Gastroesophageal sphincter (tissue), 4 donors: ENCODE measurements at regions not wholly inside any gene's neighbourhood (a gene's known extent, or its start where the extent isn't known, plus 50 kb on each side); places are given as distances from the start of the nearest gene placed in this dataset.

Experiments used
- ATAC-seq: fragments of 150-250 bp; one replicate; pipeline ENCODE4 v1.9.1; 2016; ENCODE audit warnings: mild to moderate bottlenecking, moderate library complexity
- H3K27ac ChIP-seq, 4 donors: fragments of 200-600 bp; sonication (generic) in 3 of 4; 1 replicate in 3 of 4; 2 replicates in 1 of 4; pipeline ENCODE4 v1.5.1; 2016 to 2019
- H3K27me3 ChIP-seq: fragments of 200-600 bp; sonication (generic); one replicate; pipeline ENCODE4 v1.5.1; 2019
- H3K36me3 ChIP-seq, 2 donors: fragments of 200-600 bp; sonication (generic); one replicate each; pipeline ENCODE4 v1.5.1; 2019; ENCODE audit warnings: control low read depth in 1 of 2
- H3K4me1 ChIP-seq, 3 donors: fragments of 200-600 bp; sonication (generic); 1 replicate in 2 of 3; 2 replicates in 1 of 3; pipeline ENCODE4 v1.5.1; 2016 to 2019; ENCODE audit warnings: control low read depth in 2 of 3
- H3K4me3 ChIP-seq, 2 donors: fragments of 200-600 bp; sonication (generic); one replicate each; pipeline ENCODE4 v1.5.1; 2019; ENCODE audit warnings: mild to moderate bottlenecking in 1 of 2, moderate library complexity in 1 of 2
- H3K9me3 ChIP-seq, 3 donors: fragments of 200-600 bp; sonication (generic); one replicate each; pipeline ENCODE4 v1.5.1; 2017 to 2019; ENCODE audit warnings: control low read depth in 2 of 3
- CTCF ChIP-seq, 4 experiments: fragments of 200-600 bp in 2 of 4; fragments of 450-650 bp in 2 of 4; sonication (generic) in 1 of 4; IDR thresholded peaks; one replicate each; pipeline ENCODE4 v1.5.1; 2017 to 2019; ENCODE audit warnings: antibody characterized with exemption in 4 of 4, mild to moderate bottlenecking in 2 of 4, moderate library complexity in 2 of 4
- EP300 ChIP-seq: sonication (generic); formaldehyde crosslinking; IDR thresholded peaks from one replicate; pipeline ENCODE4 v1.6.1; 2017; ENCODE audit warnings: antibody characterized with exemption, mild to moderate bottlenecking
- POLR2A ChIP-seq, 2 donors: fragments of 450-650 bp; IDR thresholded peaks; one replicate each; pipeline ENCODE4 v1.6.1; 2017; ENCODE audit warnings: antibody characterized with exemption in 2 of 2, mild to moderate bottlenecking in 2 of 2, moderate library complexity in 1 of 2
- POLR2AphosphoS5 ChIP-seq: sonication (generic); formaldehyde crosslinking; IDR thresholded peaks from one replicate; pipeline ENCODE4 v1.6.1; 2017; ENCODE audit warnings: antibody characterized with exemption
- WGBS, 2 donors: methylation state at CpG; one replicate each; pipeline ENCODE4 v1.1.5; 2018; ENCODE audit warnings: low coverage in 1 of 2; 5-methylcytosine and 5-hydroxymethylcytosine counted together

- TF ChIP-seq EP300, result no peak
- TF ChIP-seq CTCF (IDR thresholded peaks at IDR 0.05), result no peak
- no peak for TF ChIP-seq POLR2AphosphoS5
- TF ChIP-seq POLR2A (IDR thresholded peaks at IDR 0.05), result no peak
- H3K27me3 ChIP-seq, result no peaks in the 10 kb centered on the region
- H3K9me3 ChIP-seq, result no peaks in the 10 kb centered on the region
- no peak overlapping the region for H3K4me3 ChIP-seq
- no peak overlapping the region for H3K27ac ChIP-seq
- 59% methylated on average over 2 to 3 of the region's 3 CpGs for WGBS, 2 donors
- H3K36me3 ChIP-seq, result no peaks in the 10 kb centered on the region
- H3K4me1 ChIP-seq, result no peaks in the 10 kb centered on the region
- no peak for ATAC-seq
These were observed 450.1 kb downstream of the METTL4 start for GRCh38 chr18:2121224-2121623.

GRCh38 chr18:2123077-2123476 lies 448.2 kb downstream of the METTL4 start:
- no peak for ATAC-seq
- 86 to 90% methylated on average over 2 of the region's 2 CpGs for WGBS, 2 donors

GRCh38 chr18:2134364-2134763 lies 436.9 kb downstream of the METTL4 start:
- ATAC-seq, result no peak
- Histone ChIP-seq H3K27ac (no peak overlapping the region), H3K27me3 (no peaks in the 10 kb centered on the region), H3K4me3 (no peak overlapping the region), H3K4me1 (no peaks in the 10 kb centered on the region), H3K36me3 (no peaks in the 10 kb centered on the region), H3K9me3 (no peaks in the 10 kb centered on the region)
- TF ChIP-seq POLR2A (IDR thresholded peaks at IDR 0.05) (no peak), EP300 (no peak), POLR2AphosphoS5 (no peak)

More at GRCh38 chr18:2123077-2123476, 448.2 kb downstream of the METTL4 start:
- Histone ChIP-seq H3K4me1 (no peaks in the 10 kb centered on the region), H3K9me3 (no peaks in the 10 kb centered on the region), H3K27me3 (no peaks in the 10 kb centered on the region), H3K36me3 (no peaks in the 10 kb centered on the region), H3K4me3 (no peak overlapping the region), H3K27ac (no peak overlapping the region)
- TF ChIP-seq CTCF (IDR thresholded peaks at IDR 0.05) (no peak), EP300 (no peak), POLR2A (IDR thresholded peaks at IDR 0.05) (no peak), POLR2AphosphoS5 (no peak)

- Histone ChIP-seq H3K27me3 (no peaks in the 10 kb centered on the region), H3K9me3 (no peaks in the 10 kb centered on the region), H3K4me1 (no peaks in the 10 kb centered on the region), H3K36me3 (no peaks in the 10 kb centered on the region), H3K27ac (no peak overlapping the region), H3K4me3 (no peak overlapping the region)
- ATAC-seq, result no peak
- WGBS, 2 donors, result 64 to 65% methylated on average over 3 of the region's 3 CpGs
- TF ChIP-seq CTCF (IDR thresholded peaks at IDR 0.05), result no peak
- TF ChIP-seq POLR2AphosphoS5, result no peak
- TF ChIP-seq EP300, result no peak
These were observed 436.0 kb downstream of the METTL4 start for GRCh38 chr18:2135309-2135708.

- no peak overlapping the region for H3K27ac ChIP-seq
- TF ChIP-seq EP300 (no peak), CTCF (IDR thresholded peaks at IDR 0.05) (no peak), POLR2AphosphoS5 (no peak), POLR2A (IDR thresholded peaks at IDR 0.05) (no peak)
- H3K36me3 ChIP-seq, result no peaks in the 10 kb centered on the region
- H3K4me3 ChIP-seq, result no peak overlapping the region
- H3K4me1 ChIP-seq, result no peaks in the 10 kb centered on the region
- H3K27me3 ChIP-seq, result no peaks in the 10 kb centered on the region
- no peaks in the 10 kb centered on the region for H3K9me3 ChIP-seq
- no peak for ATAC-seq
- WGBS, 2 donors, result 84 to 95% methylated on average over 3 of the region's 3 CpGs
These were observed 432.8 kb downstream of the METTL4 start for GRCh38 chr18:2138552-2138951.
